HG03457 (cell line): ENCODE measurements at regions not wholly inside any gene's neighbourhood (a gene's known extent, or its start where the extent isn't known, plus 50 kb on each side); places are given as distances from the start of the nearest gene placed in this dataset.
A peak's percentile ranks its signal among the peaks of the same experiment; 100 is the strongest.
"Not testable (repeated sequence)": the region's sequence is repeated elsewhere in the genome, so short reads cannot be mapped to it uniquely, and the experiment has no call there.

Experiments used
- ATAC-seq: cut with Tn5 transposase; IDR thresholded peaks from one replicate; pipeline ENCODE4 v1.9.1; 2021; ENCODE audit warnings: moderate number of reproducible peaks; ENCODE audit not compliant: unreplicated experiment

- ATAC-seq = no peak
Measured at GRCh38 chr4:155473420-155474095, 96.8 kb upstream of the MAP9 start.

DNA sequence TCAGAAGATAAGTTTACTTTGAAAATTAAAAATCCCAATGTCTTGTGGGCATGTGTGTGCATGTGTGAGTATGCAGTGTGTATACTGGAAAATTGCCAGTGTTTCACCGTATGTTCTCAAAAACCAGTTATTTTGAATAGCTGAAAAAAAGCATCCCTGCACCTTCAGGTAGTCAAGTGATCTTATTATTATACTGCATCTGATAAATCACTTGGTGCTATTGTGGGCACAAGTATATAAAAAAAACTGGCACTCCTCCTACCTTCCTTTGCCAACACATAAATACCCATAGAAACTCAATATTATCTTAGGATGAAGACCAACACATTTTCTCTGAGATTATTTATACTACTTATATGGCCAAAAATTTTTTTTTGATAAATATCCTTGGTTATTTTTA lies 91.5 kb upstream of the MAP9 start:
- ATAC-seq = no peak

- ATAC-seq = no peak
Measured at GRCh38 chr4:155450676-155451075, 73.9 kb upstream of the MAP9 start.

- no peak for ATAC-seq
Measured at GRCh38 chr4:155445306-155445705, 68.5 kb upstream of the MAP9 start.

- ATAC-seq = no peak
Measured at GRCh38 chr4:155444721-155445120, 68.0 kb upstream of the MAP9 start.

- peak; percentile 76 for ATAC-seq
Measured at GRCh38 chr4:155442267-155443105, 65.7 kb upstream of the MAP9 start.

DNA sequence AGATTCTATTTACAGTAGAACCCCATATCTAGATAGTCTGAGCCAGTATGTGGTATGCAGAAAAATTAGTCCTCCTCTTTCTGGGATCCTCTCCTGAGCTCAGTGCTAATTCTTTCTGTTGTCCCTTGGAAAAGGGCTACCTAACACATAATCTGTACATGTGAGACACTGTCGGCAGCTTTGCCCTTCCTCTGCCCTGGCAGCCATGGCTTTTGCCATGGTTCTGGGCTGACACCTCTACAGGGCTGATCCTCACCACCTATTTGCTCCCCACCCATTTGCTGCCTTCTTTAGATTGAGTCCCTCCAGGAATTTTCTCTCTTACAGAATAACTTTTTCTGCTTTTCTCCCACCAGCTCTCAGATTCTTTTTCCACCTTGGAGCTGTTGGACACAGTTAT lies 64.7 kb upstream of the MAP9 start:
- no peak for ATAC-seq

- not testable (repeated sequence) for ATAC-seq
Measured at GRCh38 chr4:155439760-155440159, 63.0 kb upstream of the MAP9 start.

GRCh38 chr4:155434904-155435303 lies 58.1 kb upstream of the MAP9 start:
- no peak for ATAC-seq

GRCh38 chr4:155434366-155434765 lies 57.6 kb upstream of the MAP9 start:
- no peak for ATAC-seq

GRCh38 chr4:155433636-155434360 lies 57.0 kb upstream of the MAP9 start:
- no peak for ATAC-seq

- no peak for ATAC-seq
Measured at GRCh38 chr4:155430895-155431795, 54.4 kb upstream of the MAP9 start.

GRCh38 chr4:155428128-155428527 lies 51.4 kb upstream of the MAP9 start:
- no peak for ATAC-seq

DNA sequence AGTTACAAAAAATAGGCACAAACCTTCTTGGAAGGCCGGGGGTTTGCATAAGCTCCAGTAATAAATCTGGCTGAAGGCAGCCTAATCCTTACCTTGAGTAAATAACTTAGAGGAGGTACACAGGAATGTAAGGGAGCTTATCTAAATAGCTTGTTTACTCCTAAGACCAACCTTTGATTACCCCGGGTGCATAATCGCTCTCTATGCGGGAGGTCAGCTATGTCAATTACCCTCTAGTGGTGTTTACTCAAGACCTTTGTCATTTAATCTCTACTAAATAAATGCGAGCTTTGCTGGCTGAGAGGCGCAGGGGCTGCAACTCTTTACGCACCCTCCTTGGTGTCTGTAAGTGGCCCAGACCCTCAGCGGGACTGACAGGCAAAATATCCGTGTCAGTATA lies 50.2 kb upstream of the MAP9 start:
- ATAC-seq = no peak
